GM12878 (cell line): ENCODE measurements at regions not wholly inside any gene's neighbourhood (a gene's known extent, or its start where the extent isn't known, plus 50 kb on each side); places are given as distances from the start of the nearest gene placed in this dataset.
A peak's percentile ranks its signal among the peaks of the same experiment; 100 is the strongest.

Source experiments
- ATAC-seq: fragments of 200-7000 bp; cut with Tn5 transposase; 3 replicates; pipeline ENCODE4 v1.9.1; 2020; ENCODE audit warnings: mild to moderate bottlenecking, moderate library complexity
- BruUV-seq: library from RNA; stranded (reverse); fragments of 400-500 nt; replicated peaks from 2 replicates; lab custom pipeline; 2021; lab: Mats Ljungman, UMichigan
- CTCF ChIA-PET: fragments of 300-600 bp; sonication (Branson Sonifier 250); formaldehyde crosslinking; extraction: SDS; loops from one replicate; lab custom pipeline; 2021; ENCODE audit warnings: inconsistent platforms; lab: Yijun Ruan, JAX
- POLR2A ChIA-PET: fragments of 350-600 bp; formaldehyde crosslinking; extraction: SDS; loops from one replicate; lab custom pipeline; 2021; ENCODE audit warnings: inconsistent platforms; lab: Charles Lee
- RAD21 ChIA-PET: fragments of 300-600 bp; sonication (Branson Sonifier 250); formaldehyde crosslinking; loops from one replicate; lab custom pipeline; 2023; ENCODE audit warnings: antibody characterized with exemption; ENCODE audit not compliant: unreplicated experiment; lab: Charles Lee
- SMC1A ChIA-PET: fragments of 300-600 bp; sonication (Branson Sonifier 250); formaldehyde crosslinking; loops from one replicate; lab custom pipeline; 2023; ENCODE audit not compliant: unreplicated experiment, uncharacterized antibody; lab: Charles Lee
- DNase-seq: peaks from one replicate; pipeline ENCODE4 v3.0.0-alpha.2; 2011; ENCODE audit warnings: low read depth, low spot score
- FAIRE-seq: peaks from 3 replicates; lab custom pipeline; 2011; peaks lifted over from hg19 to GRCh38; lab: Jason Lieb, UNC
- H2AFZ ChIP-seq: 2 replicates; pipeline ENCODE4 v1.6.0; 2011; ENCODE audit warnings: low read depth, low read length, control low read depth; ENCODE audit not compliant: control insufficient read depth
- H3K27ac ChIP-seq: 2 replicates; pipeline ENCODE4 v1.5.1; 2011; ENCODE audit warnings: control low read depth; ENCODE audit not compliant: control insufficient read depth, insufficient read depth
- H3K27me3 ChIP-seq, 2 experiments: replicated peaks in 1 of 2; 2 replicates each; pipeline versions ENCODE4 v1.6.0 to v1.6.1; 2011; ENCODE audit warnings: low read length in 1 of 2; ENCODE audit not compliant: control insufficient read depth in 2 of 2, insufficient read depth in 2 of 2
- H3K36me3 ChIP-seq, 2 experiments: 2 replicates each; pipeline ENCODE4 v1.5.1; 2011; ENCODE audit warnings: low read length in 1 of 2; ENCODE audit not compliant: control insufficient read depth in 2 of 2, insufficient read depth in 2 of 2
- H3K4me1 ChIP-seq: 2 replicates; pipeline ENCODE4 v1.6.1; 2011; ENCODE audit warnings: mild to moderate bottlenecking, low read length, moderate library complexity, mixed read lengths; ENCODE audit not compliant: control insufficient read depth, insufficient read depth
- H3K4me2 ChIP-seq: 2 replicates; pipeline ENCODE4 v1.6.0; 2011; ENCODE audit warnings: control low read depth; ENCODE audit not compliant: control insufficient read depth, insufficient read depth
- H3K4me3 ChIP-seq: fragments of 200-600 bp; sonication (generic); 2 replicates; pipeline ENCODE4 v1.5.1; 2016
- H3K79me2 ChIP-seq: 2 replicates; pipeline ENCODE4 v1.6.0; 2011; ENCODE audit warnings: low read length; ENCODE audit not compliant: control insufficient read depth, insufficient read depth
- H3K9ac ChIP-seq: 2 replicates; pipeline ENCODE4 v1.8.0; 2011; ENCODE audit warnings: low read length, control low read depth, mixed read lengths; ENCODE audit not compliant: control insufficient read depth, insufficient read depth
- H3K9me3 ChIP-seq: replicated peaks from 3 replicates; pipeline ENCODE4 v1.5.1; 2011; ENCODE audit warnings: mild to moderate bottlenecking, low read length; ENCODE audit not compliant: control insufficient read depth, insufficient read depth
- H4K20me1 ChIP-seq: 2 replicates; pipeline ENCODE4 v1.6.0; 2011; ENCODE audit not compliant: control insufficient read depth, insufficient read depth
- BRCA1 ChIP-seq: IDR thresholded peaks from 2 replicates; pipeline ENCODE4 v1.6.1; 2011; ENCODE audit warnings: low read depth, low read length, improper control_type of control experiment
- NFYB ChIP-seq: IDR thresholded peaks from 2 replicates; pipeline ENCODE4 v1.6.1; 2011; ENCODE audit warnings: low read depth, mild to moderate bottlenecking, low read length, improper control_type of control experiment, moderate library complexity; ENCODE audit not compliant: insufficient read depth
- WGBS: methylation state at CpG from one replicate; pipeline ENCODE4 v1.1.6; 2016; ENCODE audit warnings: low lambda C conversion rate; ENCODE audit not compliant: insufficient replicate concordance, insufficient coverage; ENCODE audit errors: missing lambda C conversion rate; 5-methylcytosine and 5-hydroxymethylcytosine counted together
- in situ Hi-C: fragments of 300-500 bp; cut with MboI; formaldehyde crosslinking; loops from 9 replicates; pipeline ENCODE4 v1.14.3; 2018; ENCODE audit warnings: mixed read lengths
- intact Hi-C: fragments of 100-400 bp; cut with micrococcal nuclease; formaldehyde crosslinking; loops from one replicate; pipeline ENCODE4 v1.14.2; 2022; ENCODE audit not compliant: unreplicated experiment
- TF ChIP-seq, protein P1 (sequence below): fragments of 450-650 bp; IDR thresholded peaks from 2 replicates; pipeline ENCODE4 v1.6.1; 2017; ENCODE audit warnings: mild to moderate bottlenecking, moderate library complexity

DNA sequence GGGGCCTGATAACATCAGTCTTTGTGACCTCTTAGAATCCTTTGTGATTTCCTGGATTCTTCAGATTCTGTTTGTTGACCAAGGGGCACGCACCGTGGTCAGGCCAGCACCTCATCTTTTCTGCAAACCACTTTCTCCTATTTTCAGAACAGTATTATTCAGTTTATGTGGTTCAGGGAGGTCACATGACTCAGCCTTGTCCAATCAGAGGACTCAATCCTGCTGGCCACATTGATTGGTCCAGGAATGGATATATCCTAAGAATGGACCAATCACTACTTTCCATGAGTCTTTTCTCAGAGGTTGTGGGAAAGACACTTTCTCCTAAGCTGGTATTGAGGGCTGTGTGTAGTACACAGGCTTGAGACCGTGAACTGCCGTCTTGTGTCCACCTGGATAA lies 123.1 kb upstream of the EEF2KMT start:
- no peak overlapping the region for H2AFZ ChIP-seq
- 49% methylated on average over 4 of the region's 4 CpGs for WGBS
- CTCF ChIA-PET, result no interaction called here
- TF ChIP-seq NFYB (0 out of 2 replicates have a peak, but pooled peaks have one; percentile 47), BRCA1 (no peak)
- TF ChIP-seq, protein P1, sequence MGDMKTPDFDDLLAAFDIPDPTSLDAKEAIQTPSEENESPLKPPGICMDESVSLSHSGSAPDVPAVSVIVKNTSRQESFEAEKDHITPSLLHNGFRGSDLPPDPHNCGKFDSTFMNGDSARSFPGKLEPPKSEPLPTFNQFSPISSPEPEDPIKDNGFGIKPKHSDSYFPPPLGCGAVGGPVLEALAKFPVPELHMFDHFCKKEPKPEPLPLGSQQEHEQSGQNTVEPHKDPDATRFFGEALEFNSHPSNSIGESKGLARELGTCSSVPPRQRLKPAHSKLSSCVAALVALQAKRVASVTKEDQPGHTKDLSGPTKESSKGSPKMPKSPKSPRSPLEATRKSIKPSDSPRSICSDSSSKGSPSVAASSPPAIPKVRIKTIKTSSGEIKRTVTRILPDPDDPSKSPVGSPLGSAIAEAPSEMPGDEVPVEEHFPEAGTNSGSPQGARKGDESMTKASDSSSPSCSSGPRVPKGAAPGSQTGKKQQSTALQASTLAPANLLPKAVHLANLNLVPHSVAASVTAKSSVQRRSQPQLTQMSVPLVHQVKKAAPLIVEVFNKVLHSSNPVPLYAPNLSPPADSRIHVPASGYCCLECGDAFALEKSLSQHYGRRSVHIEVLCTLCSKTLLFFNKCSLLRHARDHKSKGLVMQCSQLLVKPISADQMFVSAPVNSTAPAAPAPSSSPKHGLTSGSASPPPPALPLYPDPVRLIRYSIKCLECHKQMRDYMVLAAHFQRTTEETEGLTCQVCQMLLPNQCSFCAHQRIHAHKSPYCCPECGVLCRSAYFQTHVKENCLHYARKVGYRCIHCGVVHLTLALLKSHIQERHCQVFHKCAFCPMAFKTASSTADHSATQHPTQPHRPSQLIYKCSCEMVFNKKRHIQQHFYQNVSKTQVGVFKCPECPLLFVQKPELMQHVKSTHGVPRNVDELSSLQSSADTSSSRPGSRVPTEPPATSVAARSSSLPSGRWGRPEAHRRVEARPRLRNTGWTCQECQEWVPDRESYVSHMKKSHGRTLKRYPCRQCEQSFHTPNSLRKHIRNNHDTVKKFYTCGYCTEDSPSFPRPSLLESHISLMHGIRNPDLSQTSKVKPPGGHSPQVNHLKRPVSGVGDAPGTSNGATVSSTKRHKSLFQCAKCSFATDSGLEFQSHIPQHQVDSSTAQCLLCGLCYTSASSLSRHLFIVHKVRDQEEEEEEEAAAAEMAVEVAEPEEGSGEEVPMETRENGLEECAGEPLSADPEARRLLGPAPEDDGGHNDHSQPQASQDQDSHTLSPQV, result no peak
- TF ChIP-seq, all 136 proteins: peak for 1
- BruUV-seq, result no TSS peak
- DNase-seq, result no peak
- ChIA-PET SMC1A (no interaction called here), POLR2A (no interaction called here), RAD21 (no interaction called here)
- H3K9ac ChIP-seq, result no peak overlapping the region
- no peaks in the 10 kb centered on the region for H3K36me3 ChIP-seq
- no peak overlapping the region for H3K4me3 ChIP-seq
- H3K4me2 ChIP-seq, result no peak overlapping the region
- no peaks in the 10 kb centered on the region for H3K4me1 ChIP-seq
- no peak for FAIRE-seq
- intact Hi-C loops (no loop called here), in situ Hi-C loops (no loop called here)
- ATAC-seq, result no peak
- no peaks in the 10 kb centered on the region for H4K20me1 ChIP-seq
- H3K9me3 ChIP-seq, result no peaks in the 10 kb centered on the region; the same call in 2 of the 3 replicates
- H3K27me3 ChIP-seq, result no peaks in the 10 kb centered on the region
- no peaks in the 10 kb centered on the region for H3K79me2 ChIP-seq
- H3K27ac ChIP-seq, result no peak overlapping the region
